Large intestine (tissue), 3 donors: ENCODE measurements at regions not wholly inside any gene's neighbourhood (a gene's known extent, or its start where the extent isn't known, plus 50 kb on each side); places are given as distances from the start of the nearest gene placed in this dataset.
A peak's percentile ranks its signal among the peaks of the same experiment; 100 is the strongest.
"Not testable (repeated sequence)": the region's sequence is repeated elsewhere in the genome, so short reads cannot be mapped to it uniquely, and the experiment has no call there.

Experiments used
- DNase-seq, 2 donors: peaks; one replicate each; pipeline versions ENCODE4 v3.0.0 to v3.0.0-alpha.2; 2013
- H3K27ac ChIP-seq: one replicate; pipeline ENCODE4 v1.5.1; 2013; ENCODE audit warnings: low read length
- H3K27me3 ChIP-seq: 2 replicates; pipeline ENCODE4 v1.6.1; 2013; ENCODE audit warnings: low read length; ENCODE audit not compliant: control insufficient read depth, insufficient read depth
- H3K36me3 ChIP-seq: 2 replicates; pipeline ENCODE4 v1.6.1; 2013; ENCODE audit warnings: low read length; ENCODE audit not compliant: control insufficient read depth, insufficient read depth
- H3K4me1 ChIP-seq: one replicate; pipeline ENCODE4 v1.6.1; 2013; ENCODE audit warnings: low read length; ENCODE audit not compliant: control insufficient read depth, insufficient read depth
- H3K4me3 ChIP-seq: one replicate; pipeline ENCODE4 v1.5.1; 2013; ENCODE audit warnings: low read length
- H3K9me3 ChIP-seq: one replicate; pipeline ENCODE4 v1.6.1; 2013; ENCODE audit warnings: mild to moderate bottlenecking, low read depth, low read length, moderate library complexity; ENCODE audit not compliant: control insufficient read depth
- WGBS: methylation state at CpG from one replicate; pipeline ENCODE4 v1.1.5; 2013; ENCODE audit warnings: low lambda C conversion rate; ENCODE audit not compliant: insufficient coverage; 5-methylcytosine and 5-hydroxymethylcytosine counted together

DNA sequence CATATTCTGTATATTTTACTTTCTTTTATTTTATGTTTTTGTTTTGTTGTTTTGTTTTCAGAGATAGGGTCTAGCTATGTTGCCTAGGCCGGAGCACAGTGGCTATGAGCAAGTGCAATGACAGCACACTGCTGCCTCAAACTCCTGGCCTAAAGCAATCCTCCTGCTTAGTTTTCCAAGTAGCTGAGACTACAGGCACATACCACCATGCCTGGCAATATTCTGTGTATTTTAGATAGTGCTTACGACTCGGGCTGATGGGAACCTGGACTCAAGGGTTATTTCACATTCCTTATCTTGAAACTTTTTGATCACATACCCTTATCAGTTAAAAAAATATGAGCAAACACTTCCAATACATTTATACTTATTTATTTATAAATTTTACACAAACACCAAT lies 119.0 kb upstream of the STARD4 start:
- H3K36me3 ChIP-seq: no peaks in the 10 kb centered on the region
- no peak overlapping the region for H3K27ac ChIP-seq
- WGBS: no CpG with 5 or more reads among the region's 3 CpGs
- DNase-seq: no peak
- H3K9me3 ChIP-seq: no peaks in the 10 kb centered on the region
- H3K27me3 ChIP-seq: no peaks in the 10 kb centered on the region
- H3K4me1 ChIP-seq: no peaks in the 10 kb centered on the region
- H3K4me3 ChIP-seq: no peak overlapping the region

DNA sequence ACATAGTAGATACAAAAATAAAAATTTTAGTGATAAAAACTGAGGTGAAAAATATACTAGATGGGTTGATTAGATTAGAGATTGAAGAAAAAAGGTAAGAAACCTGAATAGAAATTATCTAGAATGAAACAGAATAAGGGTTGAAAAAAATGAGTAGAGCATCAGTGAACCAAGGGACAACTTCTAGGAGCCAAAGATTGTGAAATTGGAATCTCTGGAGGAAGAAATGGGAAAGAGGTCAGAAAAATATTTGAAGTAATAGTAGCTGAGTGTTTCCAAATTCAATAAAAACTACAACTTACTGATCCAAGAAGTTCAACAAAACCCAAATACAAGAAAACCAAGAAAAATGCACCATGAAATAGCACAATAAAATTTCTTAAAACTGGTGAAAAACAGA lies 116.6 kb upstream of the STARD4 start:
- Histone ChIP-seq H3K27me3 (no peaks in the 10 kb centered on the region), H3K9me3 (no peaks in the 10 kb centered on the region), H3K36me3 (no peaks in the 10 kb centered on the region), H3K4me3 (no peak overlapping the region), H3K4me1 (no peaks in the 10 kb centered on the region), H3K27ac (no peak overlapping the region)
- no peak for DNase-seq

DNA sequence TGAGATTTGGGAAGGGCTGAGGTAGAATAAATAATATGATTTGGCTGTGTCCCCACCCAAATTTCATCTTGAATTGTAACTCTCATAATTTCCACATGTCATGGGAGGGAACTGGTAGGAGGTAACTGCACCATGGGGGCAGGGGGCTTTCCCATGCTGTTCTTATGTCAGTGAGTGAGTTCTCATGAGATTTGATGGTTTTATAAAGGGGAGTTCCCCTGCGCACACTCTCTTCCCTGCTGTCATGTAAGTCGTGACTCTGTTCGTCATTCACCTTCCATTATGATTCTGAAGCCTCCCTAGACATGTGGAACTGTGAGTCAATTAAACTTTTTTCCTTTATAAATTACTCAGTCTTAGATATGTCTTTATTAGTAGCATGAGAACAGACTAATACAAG lies 115.5 kb upstream of the STARD4 start:
- Histone ChIP-seq H3K4me3 (no peak overlapping the region), H3K9me3 (no peaks in the 10 kb centered on the region), H3K27ac (no peak overlapping the region), H3K4me1 (no peaks in the 10 kb centered on the region), H3K36me3 (no peaks in the 10 kb centered on the region), H3K27me3 (no peaks in the 10 kb centered on the region)
- no peak for DNase-seq
- 100% methylated on average over 3 of the region's 3 CpGs for WGBS

GRCh38 chr5:111626473-111627148 lies 114.3 kb upstream of the STARD4 start:
- H3K9me3 ChIP-seq: no peaks in the 10 kb centered on the region
- no CpG with 5 or more reads among the region's 2 CpGs for WGBS
- H3K27me3 ChIP-seq: no peaks in the 10 kb centered on the region
- H3K4me3 ChIP-seq: no peak overlapping the region
- H3K4me1 ChIP-seq: no peaks in the 10 kb centered on the region
- H3K36me3 ChIP-seq: no peaks in the 10 kb centered on the region
- H3K27ac ChIP-seq: no peak overlapping the region
- DNase-seq: no peak

GRCh38 chr5:111618623-111619271 lies 106.4 kb upstream of the STARD4 start:
- H3K27me3 ChIP-seq: no peaks in the 10 kb centered on the region
- H3K9me3 ChIP-seq: no peaks in the 10 kb centered on the region
- H3K4me1 ChIP-seq: no peaks in the 10 kb centered on the region
- H3K4me3 ChIP-seq: no peak overlapping the region
- H3K36me3 ChIP-seq: no peaks in the 10 kb centered on the region
- 92% methylated on average over 2 of the region's 5 CpGs for WGBS
- H3K27ac ChIP-seq: no peak overlapping the region
- DNase-seq: no peak

DNA sequence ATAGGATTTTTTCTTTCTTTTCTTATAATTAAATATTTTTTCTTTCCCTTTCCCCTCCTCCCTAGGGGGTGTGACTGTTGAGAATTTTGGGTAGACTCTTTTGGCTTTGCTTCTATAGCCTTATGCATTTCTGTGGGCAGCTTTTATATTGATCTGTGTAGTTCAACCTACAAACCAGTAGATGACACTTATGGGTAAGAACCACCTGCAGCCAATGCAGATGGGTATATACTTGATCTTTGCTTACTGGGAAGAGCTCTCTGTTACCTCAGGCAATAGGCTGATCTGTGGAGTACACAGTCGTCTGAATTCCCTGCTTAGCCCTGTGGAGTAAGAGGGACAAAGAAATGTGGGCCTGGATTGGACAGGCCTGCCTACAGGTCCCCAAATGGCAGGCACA lies 102.7 kb upstream of the STARD4 start:
- peaks cover 7% of the 10 kb centered on the region for H3K9me3 ChIP-seq
- H3K36me3 ChIP-seq: no peaks in the 10 kb centered on the region
- no peak overlapping the region for H3K27ac ChIP-seq
- no peaks in the 10 kb centered on the region for H3K27me3 ChIP-seq
- WGBS: no CpG with 5 or more reads among the region's 1 CpG
- no peaks in the 10 kb centered on the region for H3K4me1 ChIP-seq
- no peak overlapping the region for H3K4me3 ChIP-seq
- no peak for DNase-seq

GRCh38 chr5:111612013-111612630 lies 99.8 kb upstream of the STARD4 start:
- H3K4me3 ChIP-seq, DNase-seq, H3K27ac ChIP-seq, H3K4me1 ChIP-seq, H3K9me3 ChIP-seq, H3K36me3 ChIP-seq, H3K27me3 ChIP-seq: not testable (repeated sequence)
- no CpG with 5 or more reads among the region's 32 CpGs for WGBS

DNA sequence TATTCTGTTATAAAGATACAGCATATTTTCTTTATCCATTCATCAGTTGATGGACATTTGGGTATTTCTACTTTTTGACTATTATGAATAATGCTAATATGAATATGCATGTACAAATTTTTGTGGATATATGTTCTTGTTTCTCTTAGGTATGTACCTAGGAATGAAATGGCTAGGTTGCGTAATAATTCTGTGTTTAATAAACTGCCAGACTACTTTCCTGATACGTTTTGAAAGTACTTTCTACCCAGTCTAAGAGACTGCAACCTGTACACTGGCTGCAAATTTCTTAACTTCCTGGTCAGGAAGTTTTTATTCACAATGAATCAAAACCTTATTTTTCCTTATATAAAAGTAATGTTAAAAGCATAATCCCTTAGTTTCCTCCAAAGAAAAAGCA lies 93.9 kb upstream of the STARD4 start:
- WGBS: 40% methylated on average over 1 of the region's 2 CpGs
- H3K27ac ChIP-seq: no peak overlapping the region
- no peak overlapping the region for H3K4me3 ChIP-seq

DNA sequence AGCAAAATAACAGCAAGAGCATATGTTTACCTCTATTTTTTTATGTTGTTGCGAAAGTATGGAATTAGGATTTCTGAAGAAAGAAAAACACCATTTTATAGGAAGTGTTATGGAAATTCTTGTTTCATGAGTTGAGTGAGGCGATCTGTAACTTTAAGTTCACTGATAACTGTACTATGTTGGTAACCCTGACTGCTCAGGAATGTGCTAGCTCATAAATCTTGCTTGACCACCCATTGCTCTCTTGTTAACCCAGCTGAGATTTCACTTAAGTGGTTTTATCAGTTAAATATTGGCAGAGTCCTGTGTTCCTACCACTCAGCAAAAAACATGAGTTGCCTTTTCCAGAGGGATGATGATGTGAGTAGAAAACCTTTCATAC lies 91.1 kb upstream of the STARD4 start:
- 75% methylated on average over 2 of the region's 2 CpGs for WGBS
- Histone ChIP-seq H3K4me1 (no peaks in the 10 kb centered on the region), H3K36me3 (no peaks in the 10 kb centered on the region), H3K27ac (no peak overlapping the region), H3K9me3 (no peaks in the 10 kb centered on the region), H3K27me3 (no peaks in the 10 kb centered on the region), H3K4me3 (no peak overlapping the region)
- DNase-seq: peak in 1 of 2 donors; percentile 14

More for the DNA sequence above, 93.9 kb upstream of the STARD4 start:
- Histone ChIP-seq H3K4me1 (no peaks in the 10 kb centered on the region), H3K36me3 (no peaks in the 10 kb centered on the region), H3K9me3 (no peaks in the 10 kb centered on the region), H3K27me3 (no peaks in the 10 kb centered on the region)
- no peak for DNase-seq

GRCh38 chr5:111602817-111603445 lies 90.6 kb upstream of the STARD4 start:
- Histone ChIP-seq H3K27me3 (no peaks in the 10 kb centered on the region), H3K4me1 (no peaks in the 10 kb centered on the region), H3K36me3 (no peaks in the 10 kb centered on the region), H3K4me3 (no peak overlapping the region), H3K9me3 (no peaks in the 10 kb centered on the region), H3K27ac (no peak overlapping the region)
- 58% methylated on average over 2 of the region's 5 CpGs for WGBS
- no peak for DNase-seq
